ENCODE measurements at regions not wholly inside any gene's neighbourhood (a gene's known extent, or its start where the extent isn't known, plus 50 kb on each side); places are given as distances from the start of the nearest gene placed in this dataset.

DNA sequence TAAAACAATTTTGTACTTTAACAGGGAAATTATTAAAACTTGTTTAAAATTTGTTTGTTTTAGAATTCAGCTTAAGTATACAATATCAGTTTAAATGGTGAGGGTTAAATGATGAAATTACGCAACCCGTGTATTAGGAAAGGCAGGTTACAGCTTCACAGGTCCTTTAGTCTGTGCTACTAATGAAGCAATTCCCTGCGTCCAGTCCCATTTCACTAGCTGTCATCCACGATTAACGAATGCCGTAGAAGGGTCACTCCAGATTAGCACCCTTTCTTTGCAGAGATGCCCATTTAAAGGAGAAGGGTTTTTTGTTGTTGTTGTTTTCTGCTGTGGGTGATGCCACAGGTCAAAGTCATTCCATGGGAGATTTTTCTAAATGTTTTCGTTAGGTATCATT is 457.6 kb upstream of the SLC10A2 start:
- DNase-seq (ENCODE audit: low read depth) = no peak
- TF ChIP-seq, protein P1, sequence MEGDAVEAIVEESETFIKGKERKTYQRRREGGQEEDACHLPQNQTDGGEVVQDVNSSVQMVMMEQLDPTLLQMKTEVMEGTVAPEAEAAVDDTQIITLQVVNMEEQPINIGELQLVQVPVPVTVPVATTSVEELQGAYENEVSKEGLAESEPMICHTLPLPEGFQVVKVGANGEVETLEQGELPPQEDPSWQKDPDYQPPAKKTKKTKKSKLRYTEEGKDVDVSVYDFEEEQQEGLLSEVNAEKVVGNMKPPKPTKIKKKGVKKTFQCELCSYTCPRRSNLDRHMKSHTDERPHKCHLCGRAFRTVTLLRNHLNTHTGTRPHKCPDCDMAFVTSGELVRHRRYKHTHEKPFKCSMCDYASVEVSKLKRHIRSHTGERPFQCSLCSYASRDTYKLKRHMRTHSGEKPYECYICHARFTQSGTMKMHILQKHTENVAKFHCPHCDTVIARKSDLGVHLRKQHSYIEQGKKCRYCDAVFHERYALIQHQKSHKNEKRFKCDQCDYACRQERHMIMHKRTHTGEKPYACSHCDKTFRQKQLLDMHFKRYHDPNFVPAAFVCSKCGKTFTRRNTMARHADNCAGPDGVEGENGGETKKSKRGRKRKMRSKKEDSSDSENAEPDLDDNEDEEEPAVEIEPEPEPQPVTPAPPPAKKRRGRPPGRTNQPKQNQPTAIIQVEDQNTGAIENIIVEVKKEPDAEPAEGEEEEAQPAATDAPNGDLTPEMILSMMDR (IDR thresholded peaks at IDR 0.05; ENCODE audit: control insufficient read depth, insufficient read depth, low read depth, low read length, missing control alignments) = no peak
- no peak overlapping the region for H3K4me3 ChIP-seq (ENCODE audit: control insufficient read depth, low read depth, low read length)

DNA sequence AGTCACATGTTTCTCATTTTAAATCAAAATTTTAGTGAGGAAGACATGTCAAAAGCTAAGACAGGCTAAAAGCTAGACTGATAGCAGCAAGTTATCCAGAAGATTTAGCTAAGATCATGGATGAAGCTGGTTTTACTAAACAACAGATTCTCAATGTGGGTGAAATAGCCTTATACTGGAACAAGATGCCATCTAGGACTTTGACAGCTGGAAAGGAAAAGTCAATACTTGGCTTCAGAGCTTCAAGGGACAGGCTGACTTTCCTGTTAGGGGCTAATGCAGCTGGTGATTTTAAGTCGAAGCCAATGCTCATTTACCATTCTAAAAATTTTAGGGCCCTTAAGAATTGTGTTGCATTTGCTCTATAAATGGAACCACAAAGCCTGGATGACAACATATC is 455.3 kb upstream of the SLC10A2 start:
- DNase-seq (ENCODE audit: low read depth) = no peak
- TF ChIP-seq, protein P1 (IDR thresholded peaks at IDR 0.05; ENCODE audit: control insufficient read depth, insufficient read depth, low read depth, low read length, missing control alignments) = no peak
- no peak overlapping the region for H3K4me3 ChIP-seq (ENCODE audit: control insufficient read depth, low read depth, low read length)

GRCh38 chr13:103517768-103518102 is 451.5 kb upstream of the SLC10A2 start:
- H3K4me3 ChIP-seq (ENCODE audit: control insufficient read depth, low read depth, low read length) = no peak overlapping the region
- no peak for DNase-seq (ENCODE audit: low read depth)
- TF ChIP-seq, protein P1 (IDR thresholded peaks at IDR 0.05; ENCODE audit: control insufficient read depth, insufficient read depth, low read depth, low read length, missing control alignments) = no peak

DNA sequence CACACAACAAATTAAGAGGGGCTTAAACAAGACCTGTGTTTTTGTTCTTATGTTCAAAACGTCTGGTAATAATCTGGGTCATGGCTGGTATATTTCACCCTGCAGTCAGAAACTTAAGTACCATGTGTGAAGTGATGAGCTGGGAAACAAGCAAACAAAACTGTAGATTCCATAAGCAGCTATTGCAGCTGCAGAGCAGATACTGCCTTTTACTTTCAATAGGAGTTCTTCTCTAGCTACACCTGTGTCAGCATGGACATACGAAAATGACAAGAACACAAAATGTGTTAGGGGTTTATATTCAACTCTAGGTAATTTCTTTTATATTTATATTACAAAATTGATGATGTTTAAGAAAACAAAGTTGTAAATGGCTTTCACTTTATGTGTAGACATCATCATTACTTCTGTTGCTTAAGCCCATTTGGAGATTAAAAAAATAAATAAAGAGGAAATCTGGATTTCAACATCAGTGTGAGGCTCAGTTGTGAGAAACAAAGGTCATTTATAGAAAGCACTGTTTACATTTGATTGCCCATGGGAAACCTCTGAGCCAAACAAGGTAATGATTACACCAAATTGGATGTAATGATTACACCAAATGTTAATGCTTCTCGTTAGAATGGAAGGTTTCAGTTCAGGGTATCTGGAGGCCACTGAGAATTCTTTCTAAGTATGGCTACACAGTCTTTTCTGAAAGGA is 451.0 kb upstream of the SLC10A2 start:
- DNase-seq (ENCODE audit: low read depth) = no peak
- TF ChIP-seq, protein P1 (IDR thresholded peaks at IDR 0.05; ENCODE audit: control insufficient read depth, insufficient read depth, low read depth, low read length, missing control alignments) = no peak
- H3K4me3 ChIP-seq (ENCODE audit: control insufficient read depth, low read depth, low read length) = no peak overlapping the region

DNA sequence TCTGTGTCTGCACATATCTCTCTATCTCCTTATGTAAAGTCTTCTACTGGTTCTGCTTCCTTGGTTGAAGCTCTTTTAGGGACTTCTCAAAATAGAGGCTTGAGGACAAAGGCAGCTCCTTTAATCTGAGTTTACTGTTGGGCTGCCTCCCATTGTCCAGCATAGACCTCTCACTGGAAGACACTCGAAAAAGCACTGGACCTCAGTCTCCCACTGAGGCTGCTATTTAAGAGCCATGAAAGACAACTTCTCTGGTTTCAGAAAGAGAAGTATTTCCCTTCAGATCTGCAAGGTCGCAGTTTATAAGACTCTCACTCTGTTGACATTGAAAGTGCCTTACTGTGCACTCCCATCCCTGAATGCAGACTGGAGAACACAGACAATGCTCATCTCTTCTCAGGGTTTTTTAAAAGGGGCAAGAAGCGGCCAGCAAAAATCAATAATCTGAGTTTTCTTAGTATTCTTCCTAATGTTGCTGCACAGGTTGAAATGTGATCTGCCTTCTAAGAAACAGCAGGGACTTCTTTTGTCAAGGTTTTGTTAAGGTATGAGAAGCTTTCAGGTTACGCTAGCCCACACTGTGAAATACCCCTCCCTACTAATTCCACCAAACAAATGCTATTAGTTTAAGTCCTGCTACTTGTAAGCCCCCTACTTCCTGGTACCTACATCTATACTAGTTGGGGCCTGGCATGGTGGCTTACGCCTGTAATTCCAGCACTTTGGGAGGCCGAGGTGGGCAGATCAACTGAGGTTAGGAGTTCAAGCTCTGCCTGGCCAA is 450.0 kb upstream of the SLC10A2 start:
- H3K4me3 ChIP-seq (ENCODE audit: control insufficient read depth, low read depth, low read length) = no peak overlapping the region
- TF ChIP-seq, protein P1 (IDR thresholded peaks at IDR 0.05; ENCODE audit: control insufficient read depth, insufficient read depth, low read depth, low read length, missing control alignments) = no peak

GRCh38 chr13:103515410-103515809 is 449.2 kb upstream of the SLC10A2 start:
- no peak overlapping the region for H3K4me3 ChIP-seq (ENCODE audit: control insufficient read depth, low read depth, low read length)
- DNase-seq (ENCODE audit: low read depth) = no peak
- TF ChIP-seq, protein P1 (IDR thresholded peaks at IDR 0.05; ENCODE audit: control insufficient read depth, insufficient read depth, low read depth, low read length, missing control alignments) = no peak

More for the DNA sequence above, 450.0 kb upstream of the SLC10A2 start:
- DNase-seq (ENCODE audit: low read depth) = no peak

Data from AG09309 (cell line).